Gastroesophageal sphincter (tissue), 3 donors: ENCODE measurements at regions not wholly inside any gene's neighbourhood (a gene's known extent, or its start where the extent isn't known, plus 50 kb on each side); places are given as distances from the start of the nearest gene placed in this dataset.

Experiments used
- CTCF ChIP-seq, 4 experiments: fragments of 200-600 bp in 2 of 4; fragments of 450-650 bp in 2 of 4; sonication (generic) in 1 of 4; IDR thresholded peaks; one replicate each; pipeline ENCODE4 v1.5.1; 2017 to 2019; ENCODE audit warnings: antibody characterized with exemption in 4 of 4, mild to moderate bottlenecking in 2 of 4, moderate library complexity in 2 of 4
- EP300 ChIP-seq: sonication (generic); formaldehyde crosslinking; IDR thresholded peaks from one replicate; pipeline ENCODE4 v1.6.1; 2017; ENCODE audit warnings: antibody characterized with exemption, mild to moderate bottlenecking
- POLR2AphosphoS5 ChIP-seq: sonication (generic); formaldehyde crosslinking; IDR thresholded peaks from one replicate; pipeline ENCODE4 v1.6.1; 2017; ENCODE audit warnings: antibody characterized with exemption

- TF ChIP-seq EP300 (no peak), CTCF (IDR thresholded peaks at IDR 0.05) (no peak), POLR2AphosphoS5 (no peak)
These were observed 65.6 kb upstream of the RRP15 start for GRCh38 chr1:218219460-218219859.
